ENCODE measurements at regions not wholly inside any gene's neighbourhood (a gene's known extent, or its start where the extent isn't known, plus 50 kb on each side); places are given as distances from the start of the nearest gene placed in this dataset.

- TF ChIP-seq PRRX2 (CRISPR knock-in tag; IDR thresholded peaks at IDR 0.05) (no peak), ZNF423 (CRISPR knock-in tag; IDR thresholded peaks at IDR 0.05) (no peak), FOXJ3 (CRISPR knock-in tag; IDR thresholded peaks at IDR 0.05; ENCODE audit: borderline replicate concordance) (no peak), RELA (CRISPR knock-in tag; IDR thresholded peaks at IDR 0.05; ENCODE audit: borderline replicate concordance) (no peak), FOXK1 (CRISPR knock-in tag; IDR thresholded peaks at IDR 0.05) (no peak), NFE2L1 (CRISPR knock-in tag; IDR thresholded peaks at IDR 0.05) (no peak)
- TF ChIP-seq, protein P1, sequence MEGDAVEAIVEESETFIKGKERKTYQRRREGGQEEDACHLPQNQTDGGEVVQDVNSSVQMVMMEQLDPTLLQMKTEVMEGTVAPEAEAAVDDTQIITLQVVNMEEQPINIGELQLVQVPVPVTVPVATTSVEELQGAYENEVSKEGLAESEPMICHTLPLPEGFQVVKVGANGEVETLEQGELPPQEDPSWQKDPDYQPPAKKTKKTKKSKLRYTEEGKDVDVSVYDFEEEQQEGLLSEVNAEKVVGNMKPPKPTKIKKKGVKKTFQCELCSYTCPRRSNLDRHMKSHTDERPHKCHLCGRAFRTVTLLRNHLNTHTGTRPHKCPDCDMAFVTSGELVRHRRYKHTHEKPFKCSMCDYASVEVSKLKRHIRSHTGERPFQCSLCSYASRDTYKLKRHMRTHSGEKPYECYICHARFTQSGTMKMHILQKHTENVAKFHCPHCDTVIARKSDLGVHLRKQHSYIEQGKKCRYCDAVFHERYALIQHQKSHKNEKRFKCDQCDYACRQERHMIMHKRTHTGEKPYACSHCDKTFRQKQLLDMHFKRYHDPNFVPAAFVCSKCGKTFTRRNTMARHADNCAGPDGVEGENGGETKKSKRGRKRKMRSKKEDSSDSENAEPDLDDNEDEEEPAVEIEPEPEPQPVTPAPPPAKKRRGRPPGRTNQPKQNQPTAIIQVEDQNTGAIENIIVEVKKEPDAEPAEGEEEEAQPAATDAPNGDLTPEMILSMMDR (IDR thresholded peaks at IDR 0.05): no peak
- TF ChIP-seq, protein P2, sequence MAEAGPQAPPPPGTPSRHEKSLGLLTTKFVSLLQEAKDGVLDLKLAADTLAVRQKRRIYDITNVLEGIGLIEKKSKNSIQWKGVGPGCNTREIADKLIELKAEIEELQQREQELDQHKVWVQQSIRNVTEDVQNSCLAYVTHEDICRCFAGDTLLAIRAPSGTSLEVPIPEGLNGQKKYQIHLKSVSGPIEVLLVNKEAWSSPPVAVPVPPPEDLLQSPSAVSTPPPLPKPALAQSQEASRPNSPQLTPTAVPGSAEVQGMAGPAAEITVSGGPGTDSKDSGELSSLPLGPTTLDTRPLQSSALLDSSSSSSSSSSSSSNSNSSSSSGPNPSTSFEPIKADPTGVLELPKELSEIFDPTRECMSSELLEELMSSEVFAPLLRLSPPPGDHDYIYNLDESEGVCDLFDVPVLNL (CRISPR knock-in tag; IDR thresholded peaks at IDR 0.05; ENCODE audit: borderline replicate concordance, low read depth): no peak
- TF ChIP-seq, protein P3, sequence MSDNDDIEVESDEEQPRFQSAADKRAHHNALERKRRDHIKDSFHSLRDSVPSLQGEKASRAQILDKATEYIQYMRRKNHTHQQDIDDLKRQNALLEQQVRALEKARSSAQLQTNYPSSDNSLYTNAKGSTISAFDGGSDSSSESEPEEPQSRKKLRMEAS (CRISPR knock-in tag; IDR thresholded peaks at IDR 0.05): no peak
Observed at GRCh38 chr6:119678961-119679360, 329.4 kb upstream of the MAN1A1 start.
